GM18511 (cell line): ENCODE measurements at regions not wholly inside any gene's neighbourhood (a gene's known extent, or its start where the extent isn't known, plus 50 kb on each side); places are given as distances from the start of the nearest gene placed in this dataset.
"Not testable (repeated sequence)": the region's sequence is repeated elsewhere in the genome, so short reads cannot be mapped to it uniquely, and the experiment has no call there.

Source experiments
- ATAC-seq: cut with Tn5 transposase; IDR thresholded peaks from one replicate; pipeline ENCODE4 v1.9.1; 2021; ENCODE audit warnings: mild to moderate bottlenecking, moderate library complexity; ENCODE audit not compliant: unreplicated experiment

DNA sequence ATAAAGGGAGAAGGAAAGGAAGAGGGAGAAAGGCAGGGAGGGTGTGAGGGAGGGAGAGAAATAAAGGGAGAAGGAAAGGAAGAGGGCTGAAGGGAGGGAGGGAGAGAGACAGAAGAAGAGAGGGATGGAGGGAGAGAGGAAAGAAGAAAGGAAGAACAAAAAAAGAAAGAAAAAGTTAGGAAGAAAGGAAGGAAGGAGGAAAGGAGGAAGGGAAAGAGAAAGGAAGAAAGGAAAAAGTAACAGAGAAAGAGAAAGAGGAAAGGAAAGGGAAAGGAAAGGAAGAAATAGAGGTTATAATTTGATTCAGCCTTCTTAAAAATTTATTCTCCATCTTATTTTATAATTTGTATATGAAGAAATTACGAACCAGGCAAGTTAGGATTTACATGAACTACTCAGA, 836.6 kb upstream of the C9orf72 start:
- no peak for ATAC-seq

DNA sequence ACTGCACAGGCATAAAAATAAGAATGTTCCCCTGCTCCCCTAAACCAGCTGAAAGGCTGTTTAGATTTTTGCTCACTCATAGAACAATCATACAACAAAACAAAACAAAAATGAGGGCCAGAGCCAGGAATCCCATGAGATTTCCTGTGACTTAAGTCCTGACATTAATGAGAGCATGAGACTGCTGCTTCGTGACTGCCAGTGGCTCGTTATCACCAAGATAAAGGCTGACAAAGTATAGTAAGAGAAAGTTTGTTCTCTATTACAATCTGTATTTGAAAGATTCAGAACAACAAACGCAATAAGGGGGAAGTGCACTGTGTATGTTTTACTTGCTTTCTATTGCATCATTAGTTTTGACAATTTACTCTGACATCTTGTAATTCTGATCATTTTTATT, 837.1 kb upstream of the C9orf72 start:
- no peak for ATAC-seq

DNA sequence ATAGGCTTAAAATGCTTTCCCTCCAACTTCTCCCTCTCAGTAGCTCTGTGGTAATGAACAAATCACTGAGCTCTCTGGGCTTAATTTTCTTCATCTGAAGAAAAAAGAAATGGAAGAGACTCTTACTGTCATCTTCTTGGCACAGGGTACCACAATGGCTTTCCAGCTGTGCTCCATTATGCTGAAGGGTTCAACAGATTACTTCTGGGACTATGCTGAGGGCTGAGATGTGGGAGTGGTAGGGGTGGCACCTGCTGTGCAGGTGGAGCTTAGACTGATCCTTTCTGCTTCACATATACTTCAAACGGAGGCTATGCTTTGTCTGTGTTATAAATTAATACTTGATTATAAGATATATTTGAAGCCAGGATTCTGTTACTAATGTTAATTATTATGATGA, 840.2 kb upstream of the C9orf72 start:
- no peak for ATAC-seq

DNA sequence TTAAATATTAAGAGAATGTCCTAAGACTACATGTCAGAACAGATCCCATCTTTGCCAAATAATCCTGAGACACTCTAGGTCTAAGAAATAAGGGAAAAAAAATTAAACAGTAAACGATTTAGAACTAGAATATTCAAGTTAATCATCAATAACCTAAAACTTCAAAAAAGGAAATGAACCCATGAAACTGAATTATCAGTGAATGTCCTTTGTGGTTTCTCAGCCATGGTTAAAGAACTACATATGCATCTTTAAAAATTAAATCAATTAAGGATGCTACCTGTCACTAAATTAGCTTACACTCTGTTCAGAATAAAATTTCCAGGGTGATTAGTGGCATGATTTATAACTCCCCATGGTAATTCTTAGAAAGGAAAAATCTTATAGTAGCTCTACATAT, 850.0 kb upstream of the C9orf72 start:
- no peak for ATAC-seq

DNA sequence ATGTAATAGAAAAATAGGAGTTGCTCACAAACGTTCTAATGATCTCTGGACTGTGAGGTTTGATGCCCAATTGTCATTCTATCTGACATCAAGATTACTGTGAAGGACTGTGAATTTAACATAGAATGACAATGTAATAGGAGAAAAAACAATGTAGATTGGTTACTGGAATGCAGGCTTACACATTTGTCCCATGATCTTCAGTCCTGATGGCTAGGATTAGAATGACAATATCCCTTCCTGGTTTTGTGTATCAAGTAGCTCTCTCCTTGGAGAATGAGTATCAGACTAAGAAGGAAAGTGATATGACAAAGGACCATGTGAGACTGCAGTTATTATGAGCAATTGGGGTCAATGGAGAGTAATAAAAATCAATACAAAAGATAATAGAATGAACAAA, 862.2 kb upstream of the C9orf72 start:
- ATAC-seq = no peak

DNA sequence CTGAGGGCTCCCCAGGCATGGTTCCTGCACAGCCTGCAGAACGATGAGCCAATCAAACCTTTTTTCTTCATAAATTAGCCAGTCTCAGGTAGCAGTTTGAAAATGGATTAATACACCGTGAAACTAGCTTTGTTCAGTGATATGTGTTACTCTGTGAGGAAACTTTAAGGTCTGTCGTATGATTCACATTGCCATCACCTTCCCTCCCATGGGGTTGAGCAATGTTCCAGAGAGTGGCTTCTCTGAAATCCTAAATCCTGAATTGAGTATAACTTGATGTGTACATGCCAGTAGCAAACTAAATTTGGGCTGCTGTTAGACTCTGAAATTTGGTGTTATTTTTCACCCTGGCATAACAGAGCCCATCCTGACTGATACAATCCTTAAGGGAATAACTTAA, 866.4 kb upstream of the C9orf72 start:
- ATAC-seq = no peak

DNA sequence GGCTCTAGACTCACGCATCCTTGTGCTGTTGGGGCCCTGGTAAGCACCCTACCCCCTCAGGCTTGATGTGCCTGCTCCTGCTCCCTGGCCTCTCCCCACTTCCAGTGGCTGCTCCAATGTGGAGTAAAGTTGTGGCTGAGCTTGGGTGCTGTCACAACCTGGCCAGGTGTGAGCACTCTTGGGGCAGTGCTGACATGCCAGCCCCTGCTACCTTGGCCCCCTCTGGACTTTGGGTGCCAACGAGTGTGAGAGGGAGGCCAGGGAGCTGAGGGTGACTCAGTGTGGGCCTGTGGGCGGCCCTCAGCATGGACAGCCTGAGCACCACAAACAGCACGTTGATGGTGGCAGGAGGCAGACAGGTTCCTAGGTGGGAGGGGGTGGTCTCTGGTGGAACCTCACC, 870.2 kb upstream of the C9orf72 start:
- ATAC-seq = no peak

DNA sequence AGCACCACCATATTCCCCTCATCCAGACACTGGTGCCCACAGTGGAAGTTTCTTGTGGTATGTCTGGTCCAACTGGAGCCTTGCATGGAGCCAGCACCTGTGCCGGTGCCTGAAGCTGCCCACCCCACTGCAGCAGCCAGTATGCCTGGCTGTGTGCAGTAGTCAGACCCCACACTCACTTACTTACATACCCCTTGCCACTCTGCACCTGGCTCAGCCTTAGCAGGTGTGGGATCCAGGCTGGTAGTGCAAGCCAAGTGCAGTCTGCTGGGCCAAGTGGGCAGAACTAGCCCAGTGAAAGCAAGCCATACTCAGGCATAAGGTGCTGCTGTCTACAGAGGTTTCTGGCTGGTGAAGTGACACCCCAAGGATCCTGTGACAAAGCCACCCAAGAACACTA, 871.4 kb upstream of the C9orf72 start:
- no peak for ATAC-seq

DNA sequence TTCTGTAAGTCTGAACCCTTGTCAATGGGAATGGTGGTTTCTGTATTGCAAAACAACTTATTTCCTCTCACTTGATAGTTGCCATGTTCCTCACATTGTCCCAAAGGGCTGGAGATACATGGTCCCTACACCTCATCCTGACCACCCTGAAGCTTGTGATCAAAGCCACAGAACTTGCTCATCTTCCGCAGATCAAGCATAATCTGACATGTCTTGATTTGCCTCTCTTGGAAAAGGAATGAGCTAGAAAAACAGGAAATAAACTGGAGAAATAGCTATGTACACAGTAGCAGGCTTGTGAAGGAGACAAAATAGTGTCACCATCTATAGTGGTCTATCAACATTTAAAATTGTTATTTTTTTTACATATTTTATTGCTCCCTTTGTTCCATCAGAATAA, 871.9 kb upstream of the C9orf72 start:
- ATAC-seq = no peak

DNA sequence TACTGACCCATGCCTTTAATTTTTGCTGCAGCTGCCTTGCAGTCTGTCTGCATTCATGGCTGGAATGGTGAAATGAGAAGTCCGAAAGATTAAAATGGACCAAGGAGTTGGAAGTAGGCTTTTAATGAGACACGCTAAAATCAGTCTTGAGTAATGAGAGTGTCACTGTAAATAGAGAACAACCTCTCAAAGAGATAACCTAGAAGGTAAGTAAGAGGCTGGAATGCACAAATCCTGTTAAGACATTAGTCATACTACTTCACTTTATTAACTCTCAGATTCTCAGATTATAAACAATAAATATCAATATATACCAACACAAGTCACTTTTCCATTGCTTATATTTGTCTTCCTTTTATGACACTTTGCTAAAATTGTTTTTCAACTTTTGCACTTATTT, 880.6 kb upstream of the C9orf72 start:
- no peak for ATAC-seq

DNA sequence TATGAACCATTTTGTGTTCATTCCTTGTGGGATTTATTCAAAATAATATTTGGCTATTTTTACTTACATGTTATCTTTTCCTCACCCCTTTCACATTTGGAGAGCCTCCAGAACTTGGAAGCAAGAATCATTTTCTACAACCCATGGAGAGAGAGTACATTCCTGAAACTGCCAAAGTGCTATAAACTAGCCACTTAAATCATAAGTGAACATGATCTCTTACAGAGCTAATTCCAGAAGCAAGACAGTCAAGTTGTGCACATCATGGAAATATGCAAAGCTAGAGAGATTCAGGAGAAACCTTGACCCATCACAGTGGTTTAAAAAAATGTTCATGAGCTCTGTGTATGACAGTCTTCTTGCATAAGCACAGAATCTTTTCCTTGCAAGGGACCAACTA, 883.6 kb upstream of the C9orf72 start:
- no peak for ATAC-seq

DNA sequence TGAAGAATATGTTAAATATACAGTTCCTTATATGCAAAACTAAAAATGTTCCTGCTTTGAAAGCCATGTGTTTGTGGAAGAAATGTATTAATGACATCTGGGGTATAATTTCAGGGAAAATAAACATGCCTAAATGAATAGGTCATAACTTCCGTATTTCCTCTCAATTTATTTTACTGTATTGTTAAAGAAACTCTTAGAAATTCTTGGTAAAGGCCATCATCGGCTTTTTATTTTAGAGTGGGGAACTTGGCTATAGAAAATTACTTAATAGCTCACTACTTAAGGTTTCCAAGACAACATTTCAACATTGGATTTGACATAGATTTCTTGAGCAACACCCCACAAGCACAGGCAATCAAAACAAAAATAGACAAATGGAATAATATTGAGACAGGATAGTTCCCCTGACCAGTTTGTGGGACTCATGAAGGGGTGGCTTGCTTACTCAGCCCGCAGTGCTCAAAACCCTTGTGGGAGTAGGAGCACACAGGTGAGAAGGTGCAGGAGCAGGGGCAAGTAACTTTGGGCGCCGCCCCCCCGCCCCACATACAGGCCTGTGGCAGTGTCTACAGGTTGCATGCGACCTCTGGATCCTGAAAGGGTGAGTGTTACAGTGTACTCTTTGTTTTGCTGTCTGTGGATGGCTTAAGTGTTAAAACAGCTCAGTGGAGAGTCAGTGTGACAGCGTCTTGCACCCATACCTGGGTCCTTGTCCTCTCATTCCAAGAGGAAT, 891.4 kb upstream of the C9orf72 start:
- ATAC-seq = no peak

DNA sequence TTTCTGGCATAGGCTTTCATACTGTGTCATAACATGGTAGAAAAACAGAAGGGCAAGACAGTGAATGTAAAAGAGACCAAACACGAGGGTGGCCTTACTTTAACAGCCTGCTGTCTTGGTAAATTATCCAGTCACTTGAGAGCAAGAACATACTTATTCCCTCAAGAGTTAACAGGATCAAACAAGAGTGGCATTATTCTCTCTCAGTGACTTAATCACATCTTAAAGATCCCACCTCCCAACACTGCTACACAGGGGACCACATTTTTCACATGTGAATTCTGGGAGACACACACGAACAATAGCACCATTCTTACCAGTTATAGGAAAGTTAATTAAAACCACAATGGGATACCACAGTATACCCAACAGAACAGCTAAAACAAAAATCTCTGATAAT, 898.0 kb upstream of the C9orf72 start:
- ATAC-seq = no peak

DNA sequence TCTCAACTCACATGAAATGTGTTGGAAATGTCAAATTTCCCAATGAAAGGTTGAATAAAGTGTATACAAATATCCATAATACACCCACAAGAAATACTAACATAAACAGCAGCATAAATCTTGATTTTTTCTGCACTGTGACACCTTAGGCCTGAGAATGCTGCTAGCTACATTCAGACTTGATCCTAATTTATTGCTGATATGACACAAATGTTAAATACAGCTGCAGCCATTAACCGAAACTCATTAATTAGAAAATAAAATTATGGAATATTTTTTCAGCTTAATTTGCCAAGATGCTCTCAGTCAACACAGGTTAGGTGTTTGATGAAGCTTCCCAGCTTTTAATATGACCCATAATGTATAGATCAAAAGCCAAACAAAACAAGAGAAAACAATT, 914.3 kb upstream of the C9orf72 start:
- ATAC-seq = no peak

DNA sequence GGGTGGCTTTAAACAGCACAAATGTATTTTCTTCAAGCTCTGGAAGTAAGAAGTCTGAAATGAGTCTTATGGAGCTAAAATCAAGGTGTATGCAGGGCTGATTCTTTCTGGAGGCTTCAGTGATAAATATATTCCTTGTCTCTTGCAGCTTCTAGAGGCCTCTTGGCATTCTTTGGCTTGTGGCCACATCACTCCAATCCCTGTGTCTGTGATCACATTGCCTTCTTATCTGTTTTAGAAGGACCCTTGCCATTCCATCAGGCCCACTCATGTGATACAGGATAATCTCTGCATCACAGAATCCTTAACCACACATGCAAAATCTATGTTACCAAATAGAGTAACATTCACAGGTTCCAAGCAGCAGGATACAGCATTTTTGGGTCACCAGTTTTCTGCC, 917.8 kb upstream of the C9orf72 start:
- ATAC-seq = no peak

DNA sequence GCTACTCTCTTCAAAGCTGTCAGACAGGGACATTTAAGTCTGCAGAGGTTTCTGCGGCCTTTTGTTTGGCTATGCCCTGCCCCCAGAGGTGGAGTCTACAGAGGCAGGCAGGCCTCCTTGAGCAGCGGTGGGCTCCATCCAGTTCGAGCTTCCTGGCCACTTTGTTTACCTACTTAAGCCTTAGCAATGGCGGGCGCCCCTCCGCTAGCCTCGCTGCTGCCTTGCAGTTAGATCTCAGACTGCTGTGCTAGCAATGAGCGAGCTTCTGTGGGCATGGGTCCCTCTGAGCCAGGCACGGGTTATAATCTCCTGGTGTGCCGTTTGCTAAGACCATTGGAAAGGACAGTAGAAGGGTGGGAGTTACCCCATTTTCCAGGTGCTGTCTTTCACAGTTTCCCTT, 924.9 kb upstream of the C9orf72 start:
- not testable (repeated sequence) for ATAC-seq

DNA sequence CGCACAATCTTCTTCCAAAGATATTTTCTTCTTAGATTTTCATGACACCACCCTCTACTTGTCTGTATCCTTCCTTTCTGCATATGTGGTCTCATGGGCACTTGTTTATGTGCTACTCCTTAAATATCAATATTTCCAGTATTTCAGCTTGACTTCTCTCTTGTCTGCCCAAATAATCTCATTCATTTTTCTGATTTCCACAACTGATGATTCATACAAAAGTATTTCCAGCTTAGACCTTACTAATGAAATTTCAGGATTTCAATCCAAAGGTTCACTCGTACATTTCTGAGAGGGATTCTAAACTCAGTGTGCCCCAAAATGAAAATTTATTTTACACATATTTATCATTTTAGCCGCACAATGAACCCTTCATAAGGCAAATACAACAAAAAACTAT, 928.9 kb upstream of the C9orf72 start:
- no peak for ATAC-seq

DNA sequence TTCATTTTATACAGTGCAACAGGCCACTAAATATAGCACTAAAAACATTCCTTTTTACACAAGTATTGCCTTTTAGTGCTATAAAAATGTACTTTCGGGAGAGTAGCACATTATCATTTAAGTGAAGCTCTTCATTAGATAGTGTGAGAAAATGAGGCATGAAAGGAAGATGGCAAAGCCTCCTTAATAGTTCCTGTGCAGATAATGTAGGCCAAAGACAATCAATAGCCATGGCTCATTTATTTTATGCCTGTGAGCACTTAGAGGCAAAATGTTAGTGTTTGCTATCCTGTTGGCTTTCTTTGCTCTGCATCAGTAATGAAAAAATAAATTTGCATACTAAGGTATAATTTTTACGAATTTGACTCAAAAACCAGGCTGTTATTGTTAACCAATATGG, 929.5 kb upstream of the C9orf72 start:
- ATAC-seq = no peak

DNA sequence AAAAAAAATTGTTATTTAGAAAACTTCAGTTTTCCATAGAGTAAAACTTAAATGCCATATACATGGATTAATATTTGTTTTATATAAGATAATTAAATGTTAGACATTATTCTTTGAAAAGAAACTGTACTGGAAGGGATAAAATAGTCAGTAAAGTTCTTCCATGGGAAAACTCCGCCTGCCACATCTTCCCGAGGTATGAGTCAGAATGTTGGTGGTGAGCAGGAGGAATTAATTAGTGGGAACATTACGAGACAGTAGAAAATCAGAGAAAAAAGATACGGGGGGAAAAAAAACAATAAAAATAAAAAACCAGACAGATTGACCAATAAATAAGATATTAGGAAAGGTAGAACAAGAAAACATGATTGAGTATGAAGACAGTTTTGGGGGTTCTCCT, 930.3 kb upstream of the C9orf72 start:
- ATAC-seq = no peak

DNA sequence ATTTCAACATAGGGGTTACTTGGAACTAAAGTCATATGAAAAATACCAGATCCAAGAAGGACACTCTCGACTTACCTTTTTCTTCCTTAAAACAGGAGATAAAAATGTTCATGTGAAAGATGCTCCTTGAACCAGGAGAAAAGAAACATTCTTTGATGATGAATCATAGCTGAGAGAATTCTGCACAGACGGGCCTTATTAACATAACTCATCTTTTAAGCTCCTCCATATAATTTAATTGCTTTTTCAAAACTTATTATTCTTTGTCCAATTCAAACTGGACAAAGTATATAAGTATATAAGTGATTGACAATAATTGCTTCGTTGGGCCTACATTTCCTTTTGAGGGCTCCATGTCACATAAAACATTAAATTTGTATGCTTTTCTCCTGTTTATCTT, 945.2 kb upstream of the C9orf72 start:
- no peak for ATAC-seq

DNA sequence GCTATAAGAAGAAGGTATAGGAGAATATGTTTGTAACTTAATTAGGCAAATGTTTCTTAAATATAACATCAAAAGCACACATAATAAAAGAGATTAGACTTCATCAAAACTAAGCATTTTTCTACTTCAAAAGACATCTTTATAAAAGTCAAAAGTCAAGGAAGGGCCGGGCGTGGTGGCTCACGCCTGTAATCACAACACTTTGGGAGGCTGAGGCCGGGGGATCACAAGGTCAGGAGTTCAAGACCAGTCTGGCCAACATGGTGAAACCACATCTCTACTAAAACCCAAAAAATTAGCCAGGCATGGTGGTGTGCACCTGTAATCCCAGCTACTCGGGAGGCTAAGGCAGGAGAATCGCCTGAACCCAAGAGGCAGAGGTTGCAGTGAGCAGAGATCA, 951.0 kb upstream of the C9orf72 start:
- ATAC-seq = not testable (repeated sequence)

DNA sequence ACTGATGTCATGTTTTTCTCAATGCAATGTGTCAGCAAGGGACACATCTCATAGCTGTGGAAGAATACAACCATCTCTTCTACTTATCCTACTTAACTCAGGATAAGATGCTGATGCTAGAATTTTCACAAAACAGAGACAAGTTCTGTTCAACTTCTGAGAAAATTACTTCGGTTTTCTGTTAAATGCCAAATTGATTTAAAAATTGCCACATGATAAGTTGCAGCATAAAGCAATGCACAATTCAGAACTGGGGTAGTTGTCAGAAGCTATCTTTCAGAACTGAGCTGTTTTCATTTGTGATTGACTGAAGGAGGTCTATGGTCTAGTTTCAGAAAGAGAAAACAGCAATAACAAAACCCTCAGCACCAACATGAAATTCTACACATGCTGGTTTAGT, 954.8 kb upstream of the C9orf72 start:
- no peak for ATAC-seq

DNA sequence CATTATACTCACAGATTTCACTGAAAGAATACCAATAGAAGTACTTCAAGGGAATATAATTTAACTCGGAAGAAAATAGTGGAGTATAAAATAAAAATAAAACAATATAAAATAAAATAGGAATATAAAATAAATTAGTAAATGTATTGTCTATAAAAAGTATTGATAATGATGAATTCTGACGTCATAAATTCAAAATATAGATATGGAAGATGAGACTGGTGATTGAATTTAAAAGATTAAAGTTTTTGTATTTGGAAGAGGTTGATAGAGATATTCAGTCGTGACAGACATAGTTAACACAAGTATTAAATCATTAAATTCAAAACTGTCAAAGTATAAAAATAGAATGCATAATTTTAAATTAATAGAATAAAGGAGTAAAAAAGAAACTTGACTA, 964.9 kb upstream of the C9orf72 start:
- ATAC-seq = no peak
